ENCODE measurements at regions not wholly inside any gene's neighbourhood (a gene's known extent, or its start where the extent isn't known, plus 50 kb on each side); places are given as distances from the start of the nearest gene placed in this dataset.

DNA sequence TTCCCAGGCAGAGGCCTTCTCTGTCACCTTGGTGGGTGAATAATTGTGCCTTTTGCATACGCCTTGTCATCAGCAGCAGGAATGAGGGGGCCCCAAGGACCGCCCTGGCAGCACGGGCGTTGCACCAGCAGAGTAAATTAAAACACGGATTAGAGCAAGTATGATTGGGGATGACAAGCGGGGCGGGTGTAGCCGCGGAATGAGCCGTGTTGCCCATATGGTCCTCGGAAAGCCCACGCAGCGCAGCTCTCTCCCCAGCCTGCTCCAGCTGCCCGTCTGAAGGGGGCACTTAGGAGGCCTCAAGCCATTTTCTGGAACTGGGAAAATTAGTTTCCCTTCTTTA, 299.4 kb upstream of the IRX3 start:
- Histone ChIP-seq H3K27me3 (peaks cover 0 to 9% of the 10 kb centered on the region in 2 donors), H3K4me3 (no peak overlapping the region), H3K9me3 (no peaks in the 10 kb centered on the region), H3K27ac (no peak overlapping the region), H3K36me3 (no peaks in the 10 kb centered on the region), H3K4me1 (no peaks in the 10 kb centered on the region)
- DNase-seq (no peak), ATAC-seq (no peak)
- TF ChIP-seq CTCF (IDR thresholded peaks at IDR 0.05), result no peak
- intact Hi-C loops (cut with DNase I), result no loop called here

GRCh38 chr16:54585094-54585997, 298.8 kb upstream of the IRX3 start:
- no peaks in the 10 kb centered on the region for H3K9me3 ChIP-seq
- no peaks in the 10 kb centered on the region for H3K4me1 ChIP-seq
- no peaks in the 10 kb centered on the region for H3K36me3 ChIP-seq
- intact Hi-C loops (cut with DNase I), result no loop called here
- no peak for TF ChIP-seq CTCF (IDR thresholded peaks at IDR 0.05)
- no peak overlapping the region for H3K4me3 ChIP-seq
- H3K27ac ChIP-seq, result no peak overlapping the region
- DNase-seq, result no peak
- H3K27me3 ChIP-seq, result peaks cover 0 to 9% of the 10 kb centered on the region in 2 donors
- ATAC-seq, result no peak

DNA sequence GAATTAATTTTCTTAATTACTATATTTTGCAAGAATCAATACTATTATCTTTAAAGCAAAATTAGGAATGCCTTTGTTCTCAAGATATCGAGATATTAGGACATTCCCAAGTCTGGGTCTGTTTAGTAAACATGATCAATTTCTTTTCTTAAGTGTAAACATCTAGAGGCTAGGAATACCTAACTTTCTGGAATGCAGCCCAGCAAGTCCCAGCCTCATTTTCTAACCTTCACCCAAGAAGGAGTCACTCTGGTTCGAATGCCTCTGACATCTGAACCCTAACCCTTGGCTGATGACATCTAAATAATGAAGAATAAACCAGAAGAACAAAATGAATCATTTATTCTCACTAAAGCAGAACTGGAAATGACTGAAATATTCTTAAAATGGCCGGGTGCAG, 297.5 kb upstream of the IRX3 start:
- no peak for TF ChIP-seq CTCF (IDR thresholded peaks at IDR 0.05)
- Histone ChIP-seq H3K27me3 (peaks cover 0 to 9% of the 10 kb centered on the region in 2 donors), H3K4me1 (no peaks in the 10 kb centered on the region), H3K36me3 (no peaks in the 10 kb centered on the region), H3K9me3 (no peaks in the 10 kb centered on the region), H3K27ac (no peak overlapping the region), H3K4me3 (no peak overlapping the region)
- intact Hi-C loops (cut with DNase I), result no loop called here
- no peak for DNase-seq
- ATAC-seq, result no peak

DNA sequence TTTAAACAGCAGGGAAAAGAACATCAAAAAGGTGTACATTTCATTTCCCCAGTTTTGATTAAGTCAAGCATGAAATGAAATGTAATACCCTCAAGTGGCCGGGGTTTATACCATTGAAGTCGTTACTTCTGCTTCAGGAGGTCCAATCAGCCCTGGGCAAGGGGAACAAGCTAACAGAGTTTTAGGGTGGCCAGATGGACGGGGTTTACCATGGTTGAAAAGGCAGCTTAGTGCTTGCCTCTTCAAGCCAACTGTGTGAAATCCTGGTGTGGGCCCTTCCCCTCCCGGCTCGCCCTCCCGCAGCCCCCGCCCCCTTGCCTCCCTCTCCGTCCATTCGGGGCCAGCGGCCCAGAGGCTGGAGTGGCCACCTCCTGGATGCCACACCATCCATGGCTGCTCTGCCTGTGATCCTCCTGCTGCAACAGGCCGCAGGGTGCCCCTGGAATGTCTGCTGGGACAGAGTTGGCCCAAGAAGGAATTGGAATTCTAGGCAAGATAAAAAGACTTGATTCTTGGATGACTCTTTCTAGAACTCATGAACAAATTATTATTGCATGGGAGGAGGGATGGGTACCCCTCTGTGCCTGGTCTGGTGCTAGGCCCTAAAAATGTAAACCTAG, 296.2 kb upstream of the IRX3 start:
- ATAC-seq (no peak), DNase-seq (no peak)
- no peaks in the 10 kb centered on the region for H3K4me1 ChIP-seq
- TF ChIP-seq CTCF (IDR thresholded peaks at IDR 0.05), result no peak
- H3K36me3 ChIP-seq, result no peaks in the 10 kb centered on the region
- H3K4me3 ChIP-seq, result no peak overlapping the region
- H3K27ac ChIP-seq, result no peak overlapping the region
- peaks cover 0 to 18% of the 10 kb centered on the region in 2 donors for H3K27me3 ChIP-seq
- H3K9me3 ChIP-seq, result no peaks in the 10 kb centered on the region
- intact Hi-C loops (cut with DNase I), result no loop called here

DNA sequence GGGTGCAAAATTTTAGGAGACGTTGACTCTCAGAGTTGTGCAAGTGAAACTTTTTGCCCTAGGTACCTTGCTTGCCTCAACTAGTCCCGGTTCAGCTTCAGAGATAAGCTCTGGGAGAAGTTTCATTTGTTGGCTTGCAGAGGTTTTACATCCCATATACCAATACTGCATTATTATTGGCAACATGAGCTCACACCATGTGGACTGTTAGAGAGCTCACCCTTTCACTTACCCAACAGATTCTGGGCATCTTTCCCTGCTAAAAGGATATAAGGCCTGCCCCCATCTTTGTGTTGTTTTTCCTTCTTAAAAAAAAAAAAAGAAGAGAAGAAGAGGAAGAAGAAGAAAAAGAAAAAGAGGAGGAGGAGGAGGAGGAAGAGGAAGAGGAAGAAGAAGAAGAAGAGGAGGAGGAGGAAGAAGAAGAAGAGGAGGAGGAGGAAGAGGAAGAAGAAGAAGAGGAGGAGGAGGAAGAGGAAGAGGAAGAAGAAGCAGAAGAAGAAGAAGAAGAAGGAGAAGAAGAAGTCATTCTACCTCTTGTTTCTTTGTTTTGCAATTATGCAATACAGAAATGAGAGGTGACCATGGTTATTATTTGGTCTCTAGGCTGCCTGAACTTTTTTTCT, 292.6 kb upstream of the IRX3 start:
- Histone ChIP-seq H3K27ac (no peak overlapping the region), H3K4me1 (no peaks in the 10 kb centered on the region), H3K9me3 (no peaks in the 10 kb centered on the region), H3K36me3 (no peaks in the 10 kb centered on the region), H3K4me3 (no peak overlapping the region), H3K27me3 (peaks cover 0 to 37% of the 10 kb centered on the region in 2 donors)
- ATAC-seq (no peak), DNase-seq (peak in 2 of 4 donors; percentile 58 to 73)
- no peak for TF ChIP-seq CTCF (IDR thresholded peaks at IDR 0.05)
- intact Hi-C loops (cut with DNase I), result no loop called here

Measured in left lung (tissue), 4 donors.